ENCODE measurements at regions not wholly inside any gene's neighbourhood (a gene's known extent, or its start where the extent isn't known, plus 50 kb on each side); places are given as distances from the start of the nearest gene placed in this dataset.
"Not testable (repeated sequence)": the region's sequence is repeated elsewhere in the genome, so short reads cannot be mapped to it uniquely, and the experiment has no call there.

GRCh38 chr14:37786114-37786625 lies 190.7 kb downstream of the TTC6 start:
- DNase-seq (ENCODE audit: low read depth) = not testable (repeated sequence)

- DNase-seq (ENCODE audit: low read depth) = no peak
Observed at GRCh38 chr14:37787879-37788494, 192.6 kb downstream of the TTC6 start.

- DNase-seq (ENCODE audit: low read depth) = no peak
Observed at GRCh38 chr14:37791384-37792036, 196.1 kb downstream of the TTC6 start.

GRCh38 chr14:37792124-37792523 lies 196.7 kb downstream of the TTC6 start:
- no peak for DNase-seq (ENCODE audit: low read depth)

- DNase-seq (ENCODE audit: low read depth) = no peak
Observed at GRCh38 chr14:37796703-37797416, 201.4 kb downstream of the TTC6 start.

GRCh38 chr14:37797675-37798074 lies 202.2 kb downstream of the TTC6 start:
- no peak for DNase-seq (ENCODE audit: low read depth)

- no peak for DNase-seq (ENCODE audit: low read depth)
Observed at GRCh38 chr14:37807722-37808121, 212.3 kb downstream of the TTC6 start.

- no peak for DNase-seq (ENCODE audit: low read depth)
Observed at GRCh38 chr14:37810094-37810801, 214.8 kb downstream of the TTC6 start.

- DNase-seq (ENCODE audit: low read depth) = no peak
Observed at GRCh38 chr14:37813732-37814131, 218.3 kb downstream of the TTC6 start.

- no peak for DNase-seq (ENCODE audit: low read depth)
Observed at GRCh38 chr14:37816135-37816534, 220.7 kb downstream of the TTC6 start.

- no peak for DNase-seq (ENCODE audit: low read depth)
Observed at GRCh38 chr14:37816743-37817295, 221.4 kb downstream of the TTC6 start.

- DNase-seq (ENCODE audit: low read depth) = peak; percentile 50
Observed at GRCh38 chr14:37819155-37820015, 224.0 kb downstream of the TTC6 start.

- DNase-seq (ENCODE audit: low read depth) = not testable (repeated sequence)
Observed at GRCh38 chr14:37820810-37821209, 225.4 kb downstream of the TTC6 start.

- no peak for DNase-seq (ENCODE audit: low read depth)
Observed at GRCh38 chr14:37824939-37825712, 229.7 kb downstream of the TTC6 start.

GRCh38 chr14:37826869-37827268 lies 231.4 kb downstream of the TTC6 start:
- DNase-seq (ENCODE audit: low read depth) = no peak

GRCh38 chr14:37830271-37830670 lies 234.8 kb downstream of the TTC6 start:
- no peak for DNase-seq (ENCODE audit: low read depth)

GRCh38 chr14:37834275-37834674 lies 238.8 kb downstream of the TTC6 start:
- no peak for DNase-seq (ENCODE audit: low read depth)

- not testable (repeated sequence) for DNase-seq (ENCODE audit: low read depth)
Observed at GRCh38 chr14:37838778-37839177, 243.3 kb downstream of the TTC6 start.

- not testable (repeated sequence) for DNase-seq (ENCODE audit: low read depth)
Observed at GRCh38 chr14:37841039-37841438, 245.6 kb downstream of the TTC6 start.

GRCh38 chr14:37842106-37842505 lies 246.7 kb downstream of the TTC6 start:
- DNase-seq (ENCODE audit: low read depth) = no peak
